Spleen (tissue), 11 donors: ENCODE measurements at regions not wholly inside any gene's neighbourhood (a gene's known extent, or its start where the extent isn't known, plus 50 kb on each side); places are given as distances from the start of the nearest gene placed in this dataset.

Experiments used
- DNase-seq: peaks from one replicate; pipeline ENCODE4 v3.0.0-alpha.2; 2020
- H3K27ac ChIP-seq, 8 donors: fragments of 200-600 bp; sonication (generic) in 7 of 8; 1 replicate in 4 of 8; 2 replicates in 4 of 8; pipeline versions ENCODE4 v1.5.0 to v1.8.0; 2016 to 2021; ENCODE audit warnings: inconsistent platforms in 4 of 8, mild to moderate bottlenecking in 4 of 8, moderate library complexity in 1 of 8
- H3K27me3 ChIP-seq, 7 donors: fragments of 200-600 bp; sonication (generic) in 6 of 7; replicated peaks in 1 of 7; 1 replicate in 4 of 7; 2 replicates in 3 of 7; pipeline versions ENCODE4 v1.5.0 to v1.8.0; 2016 to 2021; ENCODE audit warnings: inconsistent platforms in 3 of 7, mild to moderate bottlenecking in 1 of 7
- H3K36me3 ChIP-seq, 6 donors: fragments of 200-600 bp; sonication (generic) in 5 of 6; 1 replicate in 4 of 6; 2 replicates in 2 of 6; pipeline versions ENCODE4 v1.5.0 to v1.8.0; 2016 to 2021; ENCODE audit warnings: inconsistent platforms in 2 of 6
- H3K4me1 ChIP-seq, 6 donors: fragments of 200-600 bp; sonication (generic) in 5 of 6; 1 replicate in 3 of 6; 2 replicates in 3 of 6; pipeline versions ENCODE4 v1.5.0 to v1.8.0; 2016 to 2021; ENCODE audit warnings: inconsistent platforms in 3 of 6
- H3K4me3 ChIP-seq, 8 donors: fragments of 200-600 bp; sonication (generic) in 7 of 8; 1 replicate in 4 of 8; 2 replicates in 4 of 8; pipeline versions ENCODE4 v1.5.0 to v1.8.0; 2016 to 2021; ENCODE audit warnings: inconsistent platforms in 4 of 8, mild to moderate bottlenecking in 4 of 8, moderate library complexity in 2 of 8
- H3K9me3 ChIP-seq, 8 donors: fragments of 200-600 bp; sonication (generic) in 7 of 8; 1 replicate in 4 of 8; 2 replicates in 4 of 8; pipeline versions ENCODE4 v1.5.0 to v1.8.0; 2016 to 2021; ENCODE audit warnings: inconsistent platforms in 4 of 8
- POLR2A ChIP-seq, 3 donors: fragments of 450-650 bp; IDR thresholded peaks; one replicate each; pipeline ENCODE4 v1.5.1; 2017; ENCODE audit warnings: antibody characterized with exemption in 3 of 3, mild to moderate bottlenecking in 1 of 3
- POLR2AphosphoS5 ChIP-seq, 3 donors: sonication (generic); formaldehyde crosslinking; IDR thresholded peaks; one replicate each; pipeline ENCODE4 v1.5.1; 2017; ENCODE audit warnings: antibody characterized with exemption in 3 of 3
- WGBS, 5 donors: extraction: QIAGEN DNeasy Blood & Tissue Kit in 3 of 5; methylation state at CpG; one replicate each; pipeline versions ENCODE4 v1.1.5 to v1.1.7; 2013 to 2018; 5-methylcytosine and 5-hydroxymethylcytosine counted together
- intact Hi-C: fragments of 100-400 bp; cut with DNase I; formaldehyde crosslinking; loops from one replicate; pipeline ENCODE4 v1.15.0; 2023; ENCODE audit warnings: low total_unique reads
- TF ChIP-seq, protein P1 (sequence below), 11 experiments: fragments of 200-600 bp in 7 of 11; fragments of 450-650 bp in 4 of 11; sonication (generic) in 4 of 11; IDR thresholded peaks in 8 of 11; conservative IDR thresholded peaks in 3 of 11; 1 replicate in 7 of 11; 2 replicates in 4 of 11; pipeline versions ENCODE4 v1.4.0 to v1.8.0; 2016 to 2021; ENCODE audit warnings: antibody characterized with exemption in 11 of 11, inconsistent platforms in 4 of 11, mild to moderate bottlenecking in 1 of 11
- donor health status: healthy with polysubstance abuse.
- donor health status: DM: no; HTN: no; CAD: no; lungs with moderate emphysema.
- donor health status: DM: no; HTN: no; CAD: no.
- donor health status: Bipolar disorder and iron deficiency.
- donor health status: healthy.
- donor health status: DM: no; HTN: no; CAD: no.
- donor health status: DM: yes; HTN: yes; CAD: no.

DNA sequence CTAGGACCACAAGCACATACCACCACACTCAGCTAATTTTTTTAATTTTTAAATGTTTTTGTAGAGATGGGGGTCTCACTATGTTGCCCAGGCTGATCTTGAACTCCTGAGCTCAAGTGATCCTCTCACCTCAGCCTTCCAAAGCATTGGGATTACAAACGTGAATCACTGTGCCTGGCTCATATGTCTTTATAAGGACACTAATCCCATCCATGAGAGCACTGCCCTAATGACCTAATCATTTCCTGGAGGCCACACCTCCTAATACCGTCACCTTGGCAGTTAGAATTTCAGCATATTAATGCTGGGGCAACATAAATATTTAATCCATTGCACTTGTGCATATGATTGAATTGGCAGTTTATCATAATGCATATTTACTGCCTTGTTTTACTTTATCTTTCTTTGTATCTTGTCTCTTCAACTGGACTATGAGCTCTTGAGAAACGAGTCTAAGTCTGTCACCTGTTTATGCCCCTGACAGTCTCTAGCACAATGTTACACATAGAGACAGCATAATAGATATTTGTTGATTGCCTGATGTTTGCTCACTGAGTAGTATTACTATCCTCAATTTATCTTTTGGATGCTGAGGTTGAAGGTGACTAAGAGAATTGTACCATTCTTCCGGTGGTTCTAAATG is 172.0 kb downstream of the AASDH start:
- no peaks in the 10 kb centered on the region for H3K27me3 ChIP-seq
- intact Hi-C loops: no loop called here
- WGBS, 5 donors: 54 to 72% (median 59%) methylated on average over 4 of the region's 4 CpGs
- H3K4me1 ChIP-seq: no peaks in the 10 kb centered on the region
- no peaks in the 10 kb centered on the region for H3K36me3 ChIP-seq
- TF ChIP-seq, protein P1, sequence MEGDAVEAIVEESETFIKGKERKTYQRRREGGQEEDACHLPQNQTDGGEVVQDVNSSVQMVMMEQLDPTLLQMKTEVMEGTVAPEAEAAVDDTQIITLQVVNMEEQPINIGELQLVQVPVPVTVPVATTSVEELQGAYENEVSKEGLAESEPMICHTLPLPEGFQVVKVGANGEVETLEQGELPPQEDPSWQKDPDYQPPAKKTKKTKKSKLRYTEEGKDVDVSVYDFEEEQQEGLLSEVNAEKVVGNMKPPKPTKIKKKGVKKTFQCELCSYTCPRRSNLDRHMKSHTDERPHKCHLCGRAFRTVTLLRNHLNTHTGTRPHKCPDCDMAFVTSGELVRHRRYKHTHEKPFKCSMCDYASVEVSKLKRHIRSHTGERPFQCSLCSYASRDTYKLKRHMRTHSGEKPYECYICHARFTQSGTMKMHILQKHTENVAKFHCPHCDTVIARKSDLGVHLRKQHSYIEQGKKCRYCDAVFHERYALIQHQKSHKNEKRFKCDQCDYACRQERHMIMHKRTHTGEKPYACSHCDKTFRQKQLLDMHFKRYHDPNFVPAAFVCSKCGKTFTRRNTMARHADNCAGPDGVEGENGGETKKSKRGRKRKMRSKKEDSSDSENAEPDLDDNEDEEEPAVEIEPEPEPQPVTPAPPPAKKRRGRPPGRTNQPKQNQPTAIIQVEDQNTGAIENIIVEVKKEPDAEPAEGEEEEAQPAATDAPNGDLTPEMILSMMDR (IDR thresholded peaks at IDR 0.05 in 8 of 11, conservative IDR thresholded peaks at IDR 0.05 in 3 of 11): no peak
- TF ChIP-seq POLR2A (IDR thresholded peaks at IDR 0.05) (no peak), POLR2AphosphoS5 (IDR thresholded peaks at IDR 0.05) (no peak)
- no peak for DNase-seq
- peaks cover 0 to 18% (median 14%) of the 10 kb centered on the region in 8 donors for H3K9me3 ChIP-seq
- no peak overlapping the region for H3K27ac ChIP-seq
- H3K4me3 ChIP-seq: no peak overlapping the region

DNA sequence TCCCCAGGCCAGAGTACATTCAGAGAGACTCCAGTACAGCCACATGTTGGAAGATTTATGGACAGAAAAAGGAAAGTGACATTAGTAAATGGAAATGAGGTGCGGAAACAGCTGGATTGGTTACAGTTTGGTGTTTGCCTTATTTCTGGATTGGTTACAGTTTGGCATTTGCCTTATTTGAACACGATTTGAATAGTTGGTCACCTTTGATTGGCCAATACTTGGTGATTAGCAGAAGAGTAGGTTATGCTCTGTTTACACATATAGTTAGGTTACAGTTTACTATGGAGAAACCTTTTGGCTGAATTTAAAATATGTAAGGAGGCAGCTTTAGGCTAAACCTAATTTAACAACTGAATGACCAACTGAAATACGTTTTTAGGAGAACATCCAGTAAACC is 173.7 kb downstream of the AASDH start:
- Histone ChIP-seq H3K9me3 (peaks cover 0 to 18% (median 14%) of the 10 kb centered on the region in 8 donors), H3K4me1 (no peaks in the 10 kb centered on the region), H3K27ac (no peak overlapping the region), H3K27me3 (no peaks in the 10 kb centered on the region), H3K4me3 (no peak overlapping the region), H3K36me3 (no peaks in the 10 kb centered on the region)
- intact Hi-C loops: no loop called here
- 83 to 92% (median 87%) methylated on average over 3 of the region's 3 CpGs for WGBS, 5 donors
- TF ChIP-seq, protein P1 (IDR thresholded peaks at IDR 0.05 in 8 of 11, conservative IDR thresholded peaks at IDR 0.05 in 3 of 11): no peak
- TF ChIP-seq POLR2A (IDR thresholded peaks at IDR 0.05): no peak
- no peak for TF ChIP-seq POLR2AphosphoS5 (IDR thresholded peaks at IDR 0.05)
- no peak for DNase-seq

DNA sequence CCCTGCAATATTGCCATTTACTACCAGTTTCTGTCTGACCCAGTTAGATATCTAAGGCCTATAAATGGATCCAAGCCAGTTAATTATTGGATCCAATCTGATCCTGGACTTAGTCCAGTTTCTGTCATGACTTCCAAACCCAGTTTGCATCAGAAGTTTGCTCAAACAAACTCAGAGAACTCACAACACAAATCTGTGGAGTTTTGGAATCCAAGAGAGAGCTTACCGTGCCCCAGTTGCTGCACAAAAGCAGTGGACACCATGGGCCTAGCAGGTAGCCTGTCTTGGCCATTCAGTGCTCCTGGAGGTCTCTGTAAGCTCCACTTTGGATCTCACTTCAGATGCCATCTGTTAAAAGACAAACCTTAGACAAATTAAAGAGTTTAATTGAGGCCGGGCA is 174.5 kb downstream of the AASDH start:
- no peak for DNase-seq
- peaks cover 0 to 18% (median 14%) of the 10 kb centered on the region in 8 donors for H3K9me3 ChIP-seq
- WGBS, 5 donors: 88 to 98% (median 91%) methylated on average over 2 of the region's 2 CpGs
- H3K27me3 ChIP-seq: no peaks in the 10 kb centered on the region
- intact Hi-C loops: no loop called here
- H3K27ac ChIP-seq: no peak overlapping the region
- TF ChIP-seq, protein P1 (IDR thresholded peaks at IDR 0.05 in 8 of 11, conservative IDR thresholded peaks at IDR 0.05 in 3 of 11): no peak
- TF ChIP-seq POLR2AphosphoS5 (IDR thresholded peaks at IDR 0.05) (no peak), POLR2A (IDR thresholded peaks at IDR 0.05) (no peak)
- no peaks in the 10 kb centered on the region for H3K36me3 ChIP-seq
- no peaks in the 10 kb centered on the region for H3K4me1 ChIP-seq
- no peak overlapping the region for H3K4me3 ChIP-seq

DNA sequence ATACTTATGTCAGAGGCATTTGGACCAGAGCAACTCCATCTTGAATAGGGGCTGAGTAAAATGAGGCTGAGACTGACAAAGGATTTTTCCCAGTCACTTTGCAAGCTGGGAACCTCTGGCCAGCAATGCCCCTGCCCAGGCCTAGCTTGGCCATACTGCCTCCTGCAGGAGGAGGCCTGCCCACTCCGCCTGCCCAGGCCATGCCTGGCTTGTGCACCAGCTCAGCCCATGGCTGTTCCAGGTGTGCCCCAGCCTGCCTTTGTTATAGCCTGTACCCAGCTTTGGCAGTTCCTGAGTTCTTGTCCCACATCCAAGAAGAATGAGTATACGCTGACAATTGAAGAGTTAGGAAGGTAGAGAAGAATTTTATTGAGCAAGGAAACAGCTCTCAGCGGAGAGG is 176.1 kb downstream of the AASDH start:
- 83 to 97% (median 87%) methylated on average over 3 of the region's 3 CpGs for WGBS, 5 donors
- H3K27me3 ChIP-seq: no peaks in the 10 kb centered on the region
- no peak for DNase-seq
- peaks cover 0 to 18% (median 14%) of the 10 kb centered on the region in 8 donors for H3K9me3 ChIP-seq
- no peaks in the 10 kb centered on the region for H3K4me1 ChIP-seq
- H3K4me3 ChIP-seq: no peak overlapping the region
- TF ChIP-seq, protein P1 (IDR thresholded peaks at IDR 0.05 in 8 of 11, conservative IDR thresholded peaks at IDR 0.05 in 3 of 11): no peak
- TF ChIP-seq POLR2A (IDR thresholded peaks at IDR 0.05) (no peak), POLR2AphosphoS5 (IDR thresholded peaks at IDR 0.05) (no peak)
- H3K36me3 ChIP-seq: no peaks in the 10 kb centered on the region
- H3K27ac ChIP-seq: no peak overlapping the region
- intact Hi-C loops: no loop called here
